ENCODE measurements at regions not wholly inside any gene's neighbourhood (a gene's known extent, or its start where the extent isn't known, plus 50 kb on each side); places are given as distances from the start of the nearest gene placed in this dataset.

DNA sequence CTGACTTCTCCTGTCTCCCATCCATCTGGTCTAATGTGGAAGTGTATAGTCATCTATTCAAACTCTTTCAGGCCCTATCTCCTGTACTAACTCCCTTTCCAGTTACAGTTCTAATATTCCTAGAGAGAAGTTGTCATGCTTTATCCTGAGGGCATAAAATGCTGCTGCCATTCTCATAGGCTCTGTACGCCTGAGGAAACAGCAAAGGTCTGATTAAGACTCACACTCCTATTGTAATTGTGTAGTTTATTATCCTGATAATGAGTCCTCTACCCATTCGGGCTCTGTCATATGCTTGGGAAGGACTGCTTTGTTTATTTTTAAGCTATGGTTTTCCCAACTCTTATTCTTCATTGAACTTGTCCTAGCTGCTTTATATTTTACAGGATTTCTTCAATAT is 290.4 kb downstream of the TMEM38B start:
- TF ChIP-seq, protein P1, sequence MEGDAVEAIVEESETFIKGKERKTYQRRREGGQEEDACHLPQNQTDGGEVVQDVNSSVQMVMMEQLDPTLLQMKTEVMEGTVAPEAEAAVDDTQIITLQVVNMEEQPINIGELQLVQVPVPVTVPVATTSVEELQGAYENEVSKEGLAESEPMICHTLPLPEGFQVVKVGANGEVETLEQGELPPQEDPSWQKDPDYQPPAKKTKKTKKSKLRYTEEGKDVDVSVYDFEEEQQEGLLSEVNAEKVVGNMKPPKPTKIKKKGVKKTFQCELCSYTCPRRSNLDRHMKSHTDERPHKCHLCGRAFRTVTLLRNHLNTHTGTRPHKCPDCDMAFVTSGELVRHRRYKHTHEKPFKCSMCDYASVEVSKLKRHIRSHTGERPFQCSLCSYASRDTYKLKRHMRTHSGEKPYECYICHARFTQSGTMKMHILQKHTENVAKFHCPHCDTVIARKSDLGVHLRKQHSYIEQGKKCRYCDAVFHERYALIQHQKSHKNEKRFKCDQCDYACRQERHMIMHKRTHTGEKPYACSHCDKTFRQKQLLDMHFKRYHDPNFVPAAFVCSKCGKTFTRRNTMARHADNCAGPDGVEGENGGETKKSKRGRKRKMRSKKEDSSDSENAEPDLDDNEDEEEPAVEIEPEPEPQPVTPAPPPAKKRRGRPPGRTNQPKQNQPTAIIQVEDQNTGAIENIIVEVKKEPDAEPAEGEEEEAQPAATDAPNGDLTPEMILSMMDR (conservative IDR thresholded peaks at IDR 0.05; ENCODE audit: low read depth, low read length): no peak
- no peak for DNase-seq (ENCODE audit: low read depth)
- no peak overlapping the region for H3K4me3 ChIP-seq (ENCODE audit: low read depth, low read length)

DNA sequence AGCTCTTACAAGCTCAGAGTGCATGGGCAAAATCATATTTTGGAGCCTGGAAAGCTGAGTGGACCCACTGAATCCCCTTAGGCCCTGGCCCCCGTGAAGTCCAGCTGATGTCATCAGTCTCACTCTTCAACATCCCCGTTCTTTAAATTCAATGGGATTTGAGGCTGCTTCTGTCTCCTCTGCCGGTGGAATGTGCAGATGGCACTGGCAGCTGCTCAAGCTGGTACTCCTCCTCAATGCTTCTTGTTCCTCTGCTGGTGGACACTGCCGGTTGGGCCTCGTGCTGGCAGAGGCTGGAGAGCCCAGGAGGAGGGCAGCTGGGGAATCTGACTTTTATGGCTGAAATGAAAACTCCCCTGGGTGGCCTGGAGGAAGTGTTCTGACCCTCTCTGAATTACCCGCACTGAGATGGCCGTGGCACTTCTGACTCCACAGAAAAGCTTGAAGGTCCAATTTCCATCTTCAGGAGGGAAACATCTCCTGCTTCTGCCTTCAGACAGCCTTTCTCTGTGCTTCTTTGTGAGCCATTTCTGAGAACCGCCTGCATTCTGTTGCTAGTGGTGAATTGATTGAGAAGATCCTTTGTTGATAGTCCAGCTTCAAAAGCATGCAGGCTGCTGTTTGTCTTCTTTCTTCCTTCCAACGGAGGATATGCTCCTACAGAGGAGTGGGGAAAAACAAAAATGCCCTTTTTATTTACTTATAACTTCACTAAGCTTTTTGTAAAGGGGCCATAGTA is 298.9 kb downstream of the TMEM38B start:
- TF ChIP-seq, protein P1 (conservative IDR thresholded peaks at IDR 0.05; ENCODE audit: low read depth, low read length): no peak
- H3K4me3 ChIP-seq (ENCODE audit: low read depth, low read length): no peak overlapping the region
- DNase-seq (ENCODE audit: low read depth): no peak

DNA sequence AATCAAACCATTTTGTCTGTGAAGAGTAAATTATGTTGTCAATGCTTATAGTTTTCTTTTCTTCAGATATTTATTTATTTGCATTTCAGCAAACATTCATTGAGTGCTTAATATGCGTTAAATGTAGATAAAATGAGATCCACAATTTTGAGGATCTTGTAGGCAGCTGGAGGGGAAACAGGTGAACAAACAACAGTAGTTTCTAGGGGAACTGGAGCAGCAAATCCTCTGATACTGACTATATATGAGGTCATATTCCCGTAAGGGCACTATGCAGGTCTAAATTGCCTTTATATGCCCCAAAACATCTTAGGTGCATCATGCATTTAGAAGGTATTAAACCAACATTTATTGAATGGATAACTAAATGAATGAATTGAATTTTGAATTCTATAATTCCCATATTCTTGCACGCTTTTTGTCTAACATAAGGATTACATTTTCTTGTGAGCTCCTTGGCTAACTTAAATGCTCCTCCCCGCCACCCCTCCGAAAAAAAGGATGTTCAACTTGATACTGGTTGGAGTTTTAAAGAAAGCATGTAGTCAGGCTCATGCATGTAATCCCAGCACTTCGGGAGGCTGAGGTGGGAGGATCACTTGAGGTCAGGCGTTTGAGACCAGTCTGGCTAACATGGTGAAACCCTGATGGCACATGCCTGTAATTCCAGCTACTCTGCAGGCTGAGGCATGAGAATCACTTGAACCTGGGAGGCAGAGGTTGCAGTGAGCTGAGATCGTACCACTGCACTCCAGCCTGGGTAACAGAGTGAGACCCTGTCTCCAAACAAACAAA is 299.8 kb downstream of the TMEM38B start:
- DNase-seq (ENCODE audit: low read depth): no peak
- no peak overlapping the region for H3K4me3 ChIP-seq (ENCODE audit: low read depth, low read length)
- TF ChIP-seq, protein P1 (conservative IDR thresholded peaks at IDR 0.05; ENCODE audit: low read depth, low read length): no peak

DNA sequence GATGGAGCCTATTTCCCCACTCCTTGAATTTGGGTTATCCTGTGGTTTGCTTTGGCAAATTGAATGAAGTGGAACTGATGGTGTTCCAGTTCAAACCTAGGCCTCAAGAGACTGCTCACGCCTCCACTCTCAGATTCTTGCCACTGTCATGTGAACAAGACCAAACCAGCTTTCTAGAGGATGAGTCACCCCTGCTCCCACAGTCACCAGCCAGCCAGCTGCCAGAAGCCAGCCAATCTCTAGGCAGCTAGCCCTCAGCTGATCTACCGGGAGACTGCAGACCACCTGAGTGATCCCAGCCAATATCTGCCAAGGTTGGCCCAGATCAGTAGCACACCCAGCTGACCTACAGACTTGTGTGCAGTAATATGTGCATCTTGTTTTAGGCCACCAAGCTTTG is 300.6 kb downstream of the TMEM38B start:
- TF ChIP-seq, protein P1 (conservative IDR thresholded peaks at IDR 0.05; ENCODE audit: low read depth, low read length): no peak
- no peak for DNase-seq (ENCODE audit: low read depth)
- H3K4me3 ChIP-seq (ENCODE audit: low read depth, low read length): no peak overlapping the region

DNA sequence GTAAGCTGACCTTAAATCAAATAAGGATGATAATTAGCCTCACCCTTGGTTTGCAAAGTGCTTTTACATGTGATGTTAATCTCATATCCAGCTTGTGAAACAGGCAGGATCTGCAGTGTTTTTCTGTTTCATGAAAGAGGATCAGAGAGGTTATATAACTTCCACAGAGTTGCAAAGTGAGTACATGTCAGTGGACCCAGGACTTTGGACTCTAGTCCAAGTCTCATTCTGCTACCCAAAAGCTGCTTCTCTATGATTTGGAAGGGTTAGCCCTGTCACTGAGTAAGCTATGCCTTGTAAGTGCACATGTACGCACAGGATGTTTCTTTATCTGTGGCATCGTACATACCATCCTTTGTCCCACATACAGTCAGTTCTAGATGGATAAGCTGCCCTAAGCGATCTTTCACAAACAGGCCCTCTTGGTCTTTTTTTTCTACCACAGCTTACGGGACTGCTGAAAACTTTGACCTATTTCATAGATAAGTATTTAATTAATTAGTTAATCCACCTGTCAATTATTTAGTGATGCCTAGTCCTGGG is 322.9 kb downstream of the TMEM38B start:
- H3K4me3 ChIP-seq (ENCODE audit: low read depth, low read length): no peak overlapping the region
- TF ChIP-seq, protein P1 (conservative IDR thresholded peaks at IDR 0.05; ENCODE audit: low read depth, low read length): no peak
- no peak for DNase-seq (ENCODE audit: low read depth)

DNA sequence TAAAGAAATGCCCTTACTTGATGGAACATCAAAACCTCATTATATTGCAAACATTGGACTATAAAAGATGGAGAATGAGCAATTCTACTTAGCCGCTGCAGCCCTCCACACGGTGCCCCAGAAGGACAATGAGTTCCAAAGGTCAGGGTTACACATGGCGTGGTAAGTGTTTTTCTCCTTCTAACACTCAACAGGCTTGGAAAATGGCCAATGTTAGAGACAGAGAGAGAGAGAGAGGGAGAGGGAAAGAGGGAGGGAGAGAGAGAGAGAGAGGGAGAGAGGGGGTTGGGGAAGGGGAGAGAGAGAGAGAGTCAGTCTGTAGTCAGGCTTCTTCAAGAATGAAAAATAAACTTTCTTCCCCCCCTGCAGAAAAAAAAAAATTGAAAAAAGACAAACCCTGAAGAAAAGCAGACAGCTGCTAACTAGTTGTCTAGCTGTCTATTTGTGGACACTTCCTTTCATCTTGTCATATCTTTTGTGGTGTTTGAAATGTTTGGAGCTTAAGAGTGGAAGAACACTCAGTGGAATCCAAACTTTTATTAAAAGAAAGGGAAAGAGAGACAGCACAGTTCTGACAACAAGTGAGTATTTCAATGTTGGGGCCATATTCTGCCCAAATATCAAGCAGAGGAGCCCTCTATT is 324.8 kb downstream of the TMEM38B start:
- TF ChIP-seq, protein P1 (conservative IDR thresholded peaks at IDR 0.05; ENCODE audit: low read depth, low read length): no peak
- no peak overlapping the region for H3K4me3 ChIP-seq (ENCODE audit: low read depth, low read length)

More for the DNA sequence above, 324.8 kb downstream of the TMEM38B start:
- no peak for DNase-seq (ENCODE audit: low read depth)
